SK-N-SH treated with all-trans-retinoic acid at 6 μM for 48 hours (cell line): ENCODE measurements at regions not wholly inside any gene's neighbourhood (a gene's known extent, or its start where the extent isn't known, plus 50 kb on each side); places are given as distances from the start of the nearest gene placed in this dataset.
A peak's percentile ranks its signal among the peaks of the same experiment; 100 is the strongest.

Source experiments
- ATAC-seq: fragments of 200-7000 bp; cut with Tn5 transposase; 3 replicates; pipeline ENCODE4 v1.9.1; 2020; ENCODE audit warnings: mild to moderate bottlenecking, moderate library complexity
- ARNTL ChIP-seq: fragments of 450-650 bp; formaldehyde crosslinking; IDR thresholded peaks from 2 replicates; pipeline ENCODE4 v1.5.0; 2020; ENCODE audit warnings: low read depth, mild to moderate bottlenecking, moderate library complexity, borderline replicate concordance
- BACH2 ChIP-seq: fragments of 250-450 bp; sonication (Bioruptor Pico); IDR thresholded peaks from 2 replicates; pipeline ENCODE4 v1.9.0; 2021; ENCODE audit warnings: mild to moderate bottlenecking, borderline replicate concordance
- CSDC2 ChIP-seq: fragments of 250-450 bp; sonication (Bioruptor Pico); IDR thresholded peaks from 2 replicates; pipeline ENCODE4 v1.5.0; 2020; ENCODE audit warnings: mild to moderate bottlenecking, moderate library complexity
- ESRRG ChIP-seq: fragments of 250-450 bp; sonication (Bioruptor Pico); IDR thresholded peaks from 2 replicates; pipeline ENCODE4 v1.6.1; 2021; ENCODE audit warnings: mild to moderate bottlenecking
- GLIS3 ChIP-seq: fragments of 250-450 bp; sonication (Bioruptor Pico); IDR thresholded peaks from 2 replicates; pipeline ENCODE4 v1.5.0; 2020; ENCODE audit warnings: mild to moderate bottlenecking, moderate library complexity
- ISL1 ChIP-seq: fragments of 250-450 bp; sonication (Bioruptor Pico); IDR thresholded peaks from 2 replicates; pipeline ENCODE4 v2.1.2; 2022; ENCODE audit warnings: mild to moderate bottlenecking, moderate library complexity
- OSR1 ChIP-seq: fragments of 250-450 bp; sonication (Bioruptor Pico); IDR thresholded peaks from 2 replicates; pipeline ENCODE4 v1.8.0; 2022; ENCODE audit warnings: moderate library complexity, mild to moderate bottlenecking, inconsistent platforms
- PPARA ChIP-seq: fragments of 250-450 bp; sonication (Bioruptor Pico); IDR thresholded peaks from 2 replicates; pipeline ENCODE4 v1.5.0; 2020; ENCODE audit warnings: mild to moderate bottlenecking, borderline replicate concordance
- RARB ChIP-seq: fragments of 250-450 bp; sonication (Bioruptor Pico); IDR thresholded peaks from 2 replicates; pipeline ENCODE4 v1.8.0; 2021; ENCODE audit warnings: mild to moderate bottlenecking, moderate library complexity
- SNAI2 ChIP-seq: fragments of 250-450 bp; sonication (Bioruptor Pico); IDR thresholded peaks from 2 replicates; pipeline ENCODE4 v1.5.0; 2020; ENCODE audit warnings: mild to moderate bottlenecking, moderate library complexity
- TCF4 ChIP-seq: fragments of 250-450 bp; sonication (Bioruptor Pico); IDR thresholded peaks from 2 replicates; pipeline ENCODE4 v1.8.0; 2021; ENCODE audit warnings: mild to moderate bottlenecking, moderate library complexity, borderline replicate concordance
- TOX ChIP-seq: fragments of 250-450 bp; sonication (Bioruptor Pico); IDR thresholded peaks from 2 replicates; pipeline ENCODE4 v1.8.0; 2021; ENCODE audit warnings: mild to moderate bottlenecking, moderate library complexity, borderline replicate concordance
- ZC3H10 ChIP-seq: fragments of 250-450 bp; sonication (Bioruptor Pico); IDR thresholded peaks from 2 replicates; pipeline ENCODE4 v1.5.1; 2021; ENCODE audit warnings: mild to moderate bottlenecking, moderate library complexity
- ZFP3 ChIP-seq: fragments of 250-450 bp; sonication (Bioruptor Pico); IDR thresholded peaks from 2 replicates; pipeline ENCODE4 v1.5.0; 2020; ENCODE audit warnings: mild to moderate bottlenecking, moderate library complexity
- ZFP30 ChIP-seq: fragments of 450-650 bp; formaldehyde crosslinking; IDR thresholded peaks from 2 replicates; pipeline ENCODE4 v1.5.0; 2022; ENCODE audit warnings: mild to moderate bottlenecking, moderate library complexity
- ZNF565 ChIP-seq: fragments of 450-650 bp; formaldehyde crosslinking; conservative IDR thresholded peaks from 2 replicates; pipeline ENCODE4 v1.5.0; 2020; ENCODE audit warnings: low read depth, mild to moderate bottlenecking, moderate library complexity
- ZNF70 ChIP-seq: fragments of 450-650 bp; formaldehyde crosslinking; IDR thresholded peaks from 2 replicates; pipeline ENCODE4 v1.5.0; 2020; ENCODE audit warnings: mild to moderate bottlenecking, moderate library complexity
- ZNF8 ChIP-seq: fragments of 450-650 bp; formaldehyde crosslinking; IDR thresholded peaks from 2 replicates; pipeline ENCODE4 v1.5.0; 2020; ENCODE audit warnings: mild to moderate bottlenecking, moderate library complexity
- TF ChIP-seq, protein P1 (sequence below): fragments of 250-450 bp; sonication (Bioruptor Pico); IDR thresholded peaks from 2 replicates; pipeline ENCODE4 v1.5.0; 2020; ENCODE audit warnings: mild to moderate bottlenecking, moderate library complexity
- TF ChIP-seq, protein P2 (sequence below): fragments of 250-450 bp; sonication (Bioruptor Pico); IDR thresholded peaks from 2 replicates; pipeline ENCODE4 v1.5.1; 2020; ENCODE audit warnings: low read depth, mild to moderate bottlenecking, moderate library complexity
- TF ChIP-seq, protein P3 (sequence below): fragments of 250-450 bp; sonication (Bioruptor Pico); IDR thresholded peaks from 2 replicates; pipeline ENCODE4 v1.8.0; 2020; ENCODE audit warnings: mild to moderate bottlenecking, moderate library complexity, borderline replicate concordance
- TF ChIP-seq, protein P4 (sequence below): fragments of 250-450 bp; sonication (Bioruptor Pico); IDR thresholded peaks from 2 replicates; pipeline ENCODE4 v1.8.0; 2021; ENCODE audit warnings: low read depth, mild to moderate bottlenecking, moderate library complexity, borderline replicate concordance

DNA sequence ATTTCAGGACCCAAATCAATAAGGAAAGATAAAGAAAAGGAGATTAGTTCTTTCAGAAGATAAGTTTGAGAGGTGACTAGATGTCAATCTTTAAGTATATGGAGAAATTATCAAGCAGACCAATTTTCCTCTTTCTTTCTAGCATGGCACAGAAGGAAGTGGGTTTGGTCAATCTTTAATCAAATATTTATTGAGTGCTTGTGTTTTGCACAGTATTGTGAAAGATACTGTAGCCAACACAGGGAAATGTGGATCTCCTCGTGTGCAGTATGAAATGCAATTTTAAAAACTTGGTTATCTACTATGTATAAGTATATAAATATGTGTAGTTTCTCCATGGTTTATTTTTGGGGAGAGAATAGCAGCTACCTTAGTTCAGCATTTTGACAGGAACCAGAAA is 655.2 kb downstream of the RAPGEF2 start:
- no peak for ATAC-seq
- TF ChIP-seq, protein P1, sequence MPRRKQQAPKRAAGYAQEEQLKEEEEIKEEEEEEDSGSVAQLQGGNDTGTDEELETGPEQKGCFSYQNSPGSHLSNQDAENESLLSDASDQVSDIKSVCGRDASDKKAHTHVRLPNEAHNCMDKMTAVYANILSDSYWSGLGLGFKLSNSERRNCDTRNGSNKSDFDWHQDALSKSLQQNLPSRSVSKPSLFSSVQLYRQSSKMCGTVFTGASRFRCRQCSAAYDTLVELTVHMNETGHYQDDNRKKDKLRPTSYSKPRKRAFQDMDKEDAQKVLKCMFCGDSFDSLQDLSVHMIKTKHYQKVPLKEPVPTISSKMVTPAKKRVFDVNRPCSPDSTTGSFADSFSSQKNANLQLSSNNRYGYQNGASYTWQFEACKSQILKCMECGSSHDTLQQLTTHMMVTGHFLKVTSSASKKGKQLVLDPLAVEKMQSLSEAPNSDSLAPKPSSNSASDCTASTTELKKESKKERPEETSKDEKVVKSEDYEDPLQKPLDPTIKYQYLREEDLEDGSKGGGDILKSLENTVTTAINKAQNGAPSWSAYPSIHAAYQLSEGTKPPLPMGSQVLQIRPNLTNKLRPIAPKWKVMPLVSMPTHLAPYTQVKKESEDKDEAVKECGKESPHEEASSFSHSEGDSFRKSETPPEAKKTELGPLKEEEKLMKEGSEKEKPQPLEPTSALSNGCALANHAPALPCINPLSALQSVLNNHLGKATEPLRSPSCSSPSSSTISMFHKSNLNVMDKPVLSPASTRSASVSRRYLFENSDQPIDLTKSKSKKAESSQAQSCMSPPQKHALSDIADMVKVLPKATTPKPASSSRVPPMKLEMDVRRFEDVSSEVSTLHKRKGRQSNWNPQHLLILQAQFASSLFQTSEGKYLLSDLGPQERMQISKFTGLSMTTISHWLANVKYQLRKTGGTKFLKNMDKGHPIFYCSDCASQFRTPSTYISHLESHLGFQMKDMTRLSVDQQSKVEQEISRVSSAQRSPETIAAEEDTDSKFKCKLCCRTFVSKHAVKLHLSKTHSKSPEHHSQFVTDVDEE, result no peak
- TF ChIP-seq ZFP30 (CRISPR knock-in tag), result no peak
- no peak for TF ChIP-seq TCF4 (CRISPR knock-in tag)
- TF ChIP-seq, protein P2, sequence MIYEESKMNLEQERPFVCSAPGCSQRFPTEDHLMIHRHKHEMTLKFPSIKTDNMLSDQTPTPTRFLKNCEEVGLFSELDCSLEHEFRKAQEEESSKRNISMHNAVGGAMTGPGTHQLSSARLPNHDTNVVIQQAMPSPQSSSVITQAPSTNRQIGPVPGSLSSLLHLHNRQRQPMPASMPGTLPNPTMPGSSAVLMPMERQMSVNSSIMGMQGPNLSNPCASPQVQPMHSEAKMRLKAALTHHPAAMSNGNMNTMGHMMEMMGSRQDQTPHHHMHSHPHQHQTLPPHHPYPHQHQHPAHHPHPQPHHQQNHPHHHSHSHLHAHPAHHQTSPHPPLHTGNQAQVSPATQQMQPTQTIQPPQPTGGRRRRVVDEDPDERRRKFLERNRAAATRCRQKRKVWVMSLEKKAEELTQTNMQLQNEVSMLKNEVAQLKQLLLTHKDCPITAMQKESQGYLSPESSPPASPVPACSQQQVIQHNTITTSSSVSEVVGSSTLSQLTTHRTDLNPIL (CRISPR knock-in tag), result no peak
- no peak for TF ChIP-seq ZFP3 (CRISPR knock-in tag)
- TF ChIP-seq, protein P3, sequence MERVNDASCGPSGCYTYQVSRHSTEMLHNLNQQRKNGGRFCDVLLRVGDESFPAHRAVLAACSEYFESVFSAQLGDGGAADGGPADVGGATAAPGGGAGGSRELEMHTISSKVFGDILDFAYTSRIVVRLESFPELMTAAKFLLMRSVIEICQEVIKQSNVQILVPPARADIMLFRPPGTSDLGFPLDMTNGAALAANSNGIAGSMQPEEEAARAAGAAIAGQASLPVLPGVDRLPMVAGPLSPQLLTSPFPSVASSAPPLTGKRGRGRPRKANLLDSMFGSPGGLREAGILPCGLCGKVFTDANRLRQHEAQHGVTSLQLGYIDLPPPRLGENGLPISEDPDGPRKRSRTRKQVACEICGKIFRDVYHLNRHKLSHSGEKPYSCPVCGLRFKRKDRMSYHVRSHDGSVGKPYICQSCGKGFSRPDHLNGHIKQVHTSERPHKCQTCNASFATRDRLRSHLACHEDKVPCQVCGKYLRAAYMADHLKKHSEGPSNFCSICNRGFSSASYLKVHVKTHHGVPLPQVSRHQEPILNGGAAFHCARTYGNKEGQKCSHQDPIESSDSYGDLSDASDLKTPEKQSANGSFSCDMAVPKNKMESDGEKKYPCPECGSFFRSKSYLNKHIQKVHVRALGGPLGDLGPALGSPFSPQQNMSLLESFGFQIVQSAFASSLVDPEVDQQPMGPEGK (CRISPR knock-in tag), result no peak
- no peak for TF ChIP-seq OSR1
- no peak for TF ChIP-seq ARNTL (CRISPR knock-in tag)
- TF ChIP-seq ZC3H10 (CRISPR knock-in tag), result no peak
- TF ChIP-seq ISL1 (CRISPR knock-in tag), result no peak
- no peak for TF ChIP-seq PPARA (CRISPR knock-in tag)
- no peak for TF ChIP-seq CSDC2 (CRISPR knock-in tag)

DNA sequence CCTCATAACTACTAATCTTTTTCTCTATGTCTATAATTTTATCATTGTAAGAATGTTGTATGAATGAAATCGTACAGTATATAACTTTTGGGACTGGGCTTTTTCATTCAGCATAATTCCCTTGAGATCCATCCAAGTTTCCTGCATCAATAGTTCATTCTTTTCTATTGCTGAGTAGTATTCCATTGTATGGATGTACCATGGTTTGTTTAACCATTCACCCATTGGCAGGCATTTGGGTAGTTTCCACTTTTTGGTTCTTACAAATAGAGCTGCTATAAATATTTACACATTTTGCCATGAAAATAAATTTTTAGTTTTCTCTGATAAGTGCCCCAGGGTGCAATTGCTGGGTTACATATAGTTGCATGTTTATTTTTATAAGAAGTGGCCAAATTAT is 659.8 kb downstream of the RAPGEF2 start:
- ATAC-seq, result no peak
- peak; percentile 96 for TF ChIP-seq ZNF8 (CRISPR knock-in tag)
- TF ChIP-seq, protein P3 (CRISPR knock-in tag), result no peak

DNA sequence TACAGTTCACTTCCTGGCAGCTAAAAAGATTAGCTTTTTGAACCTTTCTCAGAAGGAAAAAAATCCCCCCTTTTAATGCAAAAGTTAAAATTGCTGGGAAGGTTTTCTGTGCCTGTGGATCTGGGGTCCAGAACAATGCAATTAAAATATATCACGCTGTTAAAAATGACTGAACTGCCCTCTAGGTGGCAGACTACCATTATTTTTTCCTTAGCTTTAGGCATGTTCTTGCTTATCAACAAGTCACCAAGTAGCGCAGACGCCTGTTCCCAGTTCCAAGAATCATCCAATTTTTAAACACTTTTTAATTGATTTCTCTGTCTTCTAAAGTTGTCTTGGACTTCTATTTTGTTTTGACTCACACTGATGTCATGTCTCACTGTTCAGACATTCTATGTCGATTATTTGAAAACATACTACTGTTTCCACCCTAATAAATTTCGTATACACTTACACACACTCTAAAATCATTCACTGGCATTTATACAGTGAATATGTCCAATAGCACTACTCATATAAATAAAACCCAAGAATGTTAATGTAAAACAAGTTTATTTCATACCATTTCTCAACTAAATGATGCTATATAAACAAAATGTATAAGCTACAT is 661.6 kb downstream of the RAPGEF2 start:
- peak; percentile 52; the same call in 2 of the 3 replicates for ATAC-seq
- TF ChIP-seq SNAI2 (CRISPR knock-in tag) (no peak), ZNF70 (CRISPR knock-in tag) (no peak), ZFP30 (CRISPR knock-in tag) (no peak), TOX (CRISPR knock-in tag) (no peak), ZNF565 (CRISPR knock-in tag) (no peak), ARNTL (CRISPR knock-in tag) (no peak), OSR1 (no peak), RARB (CRISPR knock-in tag) (no peak), ISL1 (CRISPR knock-in tag) (no peak), ESRRG (CRISPR knock-in tag) (no peak), PPARA (CRISPR knock-in tag) (no peak), GLIS3 (no peak), BACH2 (no peak)
- TF ChIP-seq, protein P1, result no peak
- TF ChIP-seq, protein P3 (CRISPR knock-in tag), result no peak
- TF ChIP-seq, protein P4, sequence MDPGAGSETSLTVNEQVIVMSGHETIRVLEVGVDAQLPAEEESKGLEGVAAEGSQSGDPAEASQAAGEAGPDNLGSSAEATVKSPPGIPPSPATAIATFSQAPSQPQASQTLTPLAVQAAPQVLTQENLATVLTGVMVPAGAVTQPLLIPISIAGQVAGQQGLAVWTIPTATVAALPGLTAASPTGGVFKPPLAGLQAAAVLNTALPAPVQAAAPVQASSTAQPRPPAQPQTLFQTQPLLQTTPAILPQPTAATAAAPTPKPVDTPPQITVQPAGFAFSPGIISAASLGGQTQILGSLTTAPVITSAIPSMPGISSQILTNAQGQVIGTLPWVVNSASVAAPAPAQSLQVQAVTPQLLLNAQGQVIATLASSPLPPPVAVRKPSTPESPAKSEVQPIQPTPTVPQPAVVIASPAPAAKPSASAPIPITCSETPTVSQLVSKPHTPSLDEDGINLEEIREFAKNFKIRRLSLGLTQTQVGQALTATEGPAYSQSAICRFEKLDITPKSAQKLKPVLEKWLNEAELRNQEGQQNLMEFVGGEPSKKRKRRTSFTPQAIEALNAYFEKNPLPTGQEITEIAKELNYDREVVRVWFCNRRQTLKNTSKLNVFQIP (CRISPR knock-in tag), result no peak
